ENCODE measurements at regions not wholly inside any gene's neighbourhood (a gene's known extent, or its start where the extent isn't known, plus 50 kb on each side); places are given as distances from the start of the nearest gene placed in this dataset.

DNA sequence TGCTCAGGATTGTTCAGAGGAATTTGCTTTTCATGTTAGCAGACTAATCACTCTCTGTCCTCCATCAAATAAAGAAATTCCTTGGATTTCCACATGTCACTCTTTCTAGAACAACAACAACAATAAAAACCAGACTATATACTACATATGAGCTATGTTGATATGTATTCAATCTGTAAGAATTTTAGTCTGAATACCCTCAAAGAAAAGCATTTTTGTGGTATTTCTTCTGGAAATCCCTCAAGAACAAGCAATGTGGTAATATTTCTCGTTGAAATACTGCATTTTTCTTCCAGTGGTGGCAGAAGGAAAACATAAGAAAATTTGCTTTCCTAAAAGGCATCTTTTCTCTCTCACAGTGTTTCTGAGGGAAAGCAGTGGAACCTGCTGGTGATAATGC lies 312.6 kb upstream of the RSPO3 start:
- TF ChIP-seq EZH2phosphoT487 (IDR thresholded peaks at IDR 0.05; ENCODE audit: borderline replicate concordance, low read length) (no peak), EZH2 (IDR thresholded peaks at IDR 0.05; ENCODE audit: low read length, unreplicated experiment) (no peak)
- TF ChIP-seq, protein P1, sequence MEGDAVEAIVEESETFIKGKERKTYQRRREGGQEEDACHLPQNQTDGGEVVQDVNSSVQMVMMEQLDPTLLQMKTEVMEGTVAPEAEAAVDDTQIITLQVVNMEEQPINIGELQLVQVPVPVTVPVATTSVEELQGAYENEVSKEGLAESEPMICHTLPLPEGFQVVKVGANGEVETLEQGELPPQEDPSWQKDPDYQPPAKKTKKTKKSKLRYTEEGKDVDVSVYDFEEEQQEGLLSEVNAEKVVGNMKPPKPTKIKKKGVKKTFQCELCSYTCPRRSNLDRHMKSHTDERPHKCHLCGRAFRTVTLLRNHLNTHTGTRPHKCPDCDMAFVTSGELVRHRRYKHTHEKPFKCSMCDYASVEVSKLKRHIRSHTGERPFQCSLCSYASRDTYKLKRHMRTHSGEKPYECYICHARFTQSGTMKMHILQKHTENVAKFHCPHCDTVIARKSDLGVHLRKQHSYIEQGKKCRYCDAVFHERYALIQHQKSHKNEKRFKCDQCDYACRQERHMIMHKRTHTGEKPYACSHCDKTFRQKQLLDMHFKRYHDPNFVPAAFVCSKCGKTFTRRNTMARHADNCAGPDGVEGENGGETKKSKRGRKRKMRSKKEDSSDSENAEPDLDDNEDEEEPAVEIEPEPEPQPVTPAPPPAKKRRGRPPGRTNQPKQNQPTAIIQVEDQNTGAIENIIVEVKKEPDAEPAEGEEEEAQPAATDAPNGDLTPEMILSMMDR (conservative IDR thresholded peaks at IDR 0.05; ENCODE audit: low read depth, low read length): no peak
- Histone ChIP-seq H3K27me3 (ENCODE audit: low read length) (no peaks in the 10 kb centered on the region), H3K9me2 (replicated peaks; ENCODE audit: low read length) (no peaks in the 10 kb centered on the region), H3K36me3 (ENCODE audit: low read depth, low read length) (no peaks in the 10 kb centered on the region), H3K79me2 (ENCODE audit: low read length) (no peaks in the 10 kb centered on the region), H3K4me3 (ENCODE audit: low read length) (no peak overlapping the region), H3F3A (ENCODE audit: low read length, unreplicated experiment) (no peaks in the 10 kb centered on the region), H4K20me1 (ENCODE audit: low read length) (no peaks in the 10 kb centered on the region), H3K4me1 (ENCODE audit: insufficient read depth, low read length) (no peaks in the 10 kb centered on the region), H2AFZ (ENCODE audit: low read length) (no peak overlapping the region), H3K9ac (ENCODE audit: low read length) (no peak overlapping the region), H3K4me2 (ENCODE audit: low read length) (no peak overlapping the region), H3K27ac (ENCODE audit: low read length) (no peak overlapping the region), H3K9me3 (ENCODE audit: low read length) (no peaks in the 10 kb centered on the region)
- no peak for DNase-seq
- intact Hi-C loops (cut with micrococcal nuclease): loop anchor here (1.0 to 10.0 kb wide), 2 partner anchors 293 to 389 kb away; no protein-coding TSS in a partner anchor
- no TSS peak for BruUV-seq (replicated peaks)
- CTCF ChIA-PET: no interaction called here
- POLR2A ChIA-PET (ENCODE audit: unreplicated experiment): no interaction called here
- ATAC-seq: no peak

DNA sequence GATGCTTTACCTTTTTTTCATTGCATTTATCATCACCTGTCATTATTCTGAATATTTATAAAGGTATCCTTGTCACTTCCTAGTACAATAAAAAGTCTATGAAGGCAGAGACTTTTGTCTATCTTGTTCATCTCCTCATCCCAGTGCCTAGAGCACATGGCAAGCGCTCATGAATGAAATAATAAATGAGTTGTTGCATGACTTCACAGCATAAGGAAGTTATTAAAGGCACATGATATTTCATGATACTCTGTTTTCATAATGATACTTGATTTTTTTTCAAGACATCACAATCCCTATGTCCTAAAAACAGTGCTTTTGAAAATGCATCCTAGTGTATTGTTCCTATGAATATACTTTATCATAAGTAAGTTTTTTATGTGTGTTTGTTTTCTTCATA lies 310.6 kb upstream of the RSPO3 start:
- ATAC-seq (no peak), DNase-seq (no peak)
- Histone ChIP-seq H3K4me1 (ENCODE audit: insufficient read depth, low read length) (no peaks in the 10 kb centered on the region), H3K27me3 (ENCODE audit: low read length) (no peaks in the 10 kb centered on the region), H2AFZ (ENCODE audit: low read length) (no peak overlapping the region), H3K9me2 (replicated peaks; ENCODE audit: low read length) (no peaks in the 10 kb centered on the region), H3K79me2 (ENCODE audit: low read length) (no peaks in the 10 kb centered on the region), H3F3A (ENCODE audit: low read length, unreplicated experiment) (no peaks in the 10 kb centered on the region), H3K27ac (ENCODE audit: low read length) (no peak overlapping the region), H3K9ac (ENCODE audit: low read length) (no peak overlapping the region), H3K4me2 (ENCODE audit: low read length) (no peak overlapping the region), H4K20me1 (ENCODE audit: low read length) (no peaks in the 10 kb centered on the region), H3K9me3 (ENCODE audit: low read length) (no peaks in the 10 kb centered on the region), H3K36me3 (ENCODE audit: low read depth, low read length) (no peaks in the 10 kb centered on the region), H3K4me3 (ENCODE audit: low read length) (no peak overlapping the region)
- intact Hi-C loops (cut with micrococcal nuclease): loop anchor here (10.0 kb wide), 1 partner anchor 387 kb away; no protein-coding TSS in a partner anchor
- BruUV-seq (replicated peaks): no TSS peak
- ChIA-PET CTCF (no interaction called here), POLR2A (ENCODE audit: unreplicated experiment) (no interaction called here)
- no peak for TF ChIP-seq EZH2phosphoT487 (IDR thresholded peaks at IDR 0.05; ENCODE audit: borderline replicate concordance, low read length)
- TF ChIP-seq EZH2 (IDR thresholded peaks at IDR 0.05; ENCODE audit: low read length, unreplicated experiment): no peak
- TF ChIP-seq, protein P1 (conservative IDR thresholded peaks at IDR 0.05; ENCODE audit: low read depth, low read length): no peak

DNA sequence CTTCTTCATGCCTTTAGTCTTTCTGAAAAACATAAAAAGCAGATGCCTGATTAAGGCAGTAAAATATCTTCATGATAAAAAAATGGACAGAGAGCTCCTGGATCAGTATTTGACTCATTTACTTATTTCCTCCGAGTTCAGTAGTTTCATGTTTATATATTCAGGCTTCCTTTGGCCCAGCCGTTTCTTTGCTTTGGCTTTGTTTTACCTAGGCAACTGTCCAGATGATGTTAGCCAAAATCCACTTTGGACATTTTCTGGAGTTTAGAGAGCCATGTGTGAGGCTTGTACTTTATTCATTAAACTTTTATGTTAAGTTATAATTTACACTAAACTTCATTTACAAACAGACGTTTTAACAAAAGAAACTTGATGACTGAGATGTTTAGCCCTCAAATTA lies 307.1 kb upstream of the RSPO3 start:
- no peaks in the 10 kb centered on the region for H4K20me1 ChIP-seq (ENCODE audit: low read length)
- H3K9ac ChIP-seq (ENCODE audit: low read length): no peak overlapping the region
- H3K27ac ChIP-seq (ENCODE audit: low read length): no peak overlapping the region
- no TSS peak for BruUV-seq (replicated peaks)
- POLR2A ChIA-PET (ENCODE audit: unreplicated experiment): no interaction called here
- H3K4me2 ChIP-seq (ENCODE audit: low read length): no peak overlapping the region
- ATAC-seq: no peak
- no peaks in the 10 kb centered on the region for H3F3A ChIP-seq (ENCODE audit: low read length, unreplicated experiment)
- CTCF ChIA-PET: no interaction called here
- H3K9me2 ChIP-seq (replicated peaks; ENCODE audit: low read length): no peaks in the 10 kb centered on the region
- H3K79me2 ChIP-seq (ENCODE audit: low read length): no peaks in the 10 kb centered on the region
- H3K4me3 ChIP-seq (ENCODE audit: low read length): no peak overlapping the region
- no peaks in the 10 kb centered on the region for H3K4me1 ChIP-seq (ENCODE audit: insufficient read depth, low read length)
- no peak for DNase-seq
- TF ChIP-seq EZH2 (IDR thresholded peaks at IDR 0.05; ENCODE audit: low read length, unreplicated experiment) (no peak), EZH2phosphoT487 (IDR thresholded peaks at IDR 0.05; ENCODE audit: borderline replicate concordance, low read length) (no peak)
- TF ChIP-seq, protein P1 (conservative IDR thresholded peaks at IDR 0.05; ENCODE audit: low read depth, low read length): no peak
- no peaks in the 10 kb centered on the region for H3K27me3 ChIP-seq (ENCODE audit: low read length)
- H3K9me3 ChIP-seq (ENCODE audit: low read length): no peaks in the 10 kb centered on the region
- intact Hi-C loops (cut with micrococcal nuclease): no loop called here
- no peak overlapping the region for H2AFZ ChIP-seq (ENCODE audit: low read length)
- H3K36me3 ChIP-seq (ENCODE audit: low read depth, low read length): no peaks in the 10 kb centered on the region
